ENCODE measurements at regions not wholly inside any gene's neighbourhood (a gene's known extent, or its start where the extent isn't known, plus 50 kb on each side); places are given as distances from the start of the nearest gene placed in this dataset.

- no peak overlapping the region for H2AFZ ChIP-seq (ENCODE audit: low read depth, low read length, severe bottlenecking)
Measured at GRCh38 chr2:187991389-187991788, 300.3 kb upstream of the GULP1 start.

GRCh38 chr2:187994464-187995331, 297.0 kb upstream of the GULP1 start:
- Histone ChIP-seq H3K4me2 (ENCODE audit: low read depth, low read length, poor library complexity, severe bottlenecking) (no peak overlapping the region), H3K27ac (ENCODE audit: low read depth, low read length) (no peak overlapping the region), H2AFZ (ENCODE audit: low read depth, low read length, severe bottlenecking) (no peak overlapping the region)

More at GRCh38 chr2:187991389-187991788, 300.3 kb upstream of the GULP1 start:
- Histone ChIP-seq H3K36me3 (ENCODE audit: low read length) (no peaks in the 10 kb centered on the region), H3K9ac (ENCODE audit: low read length) (no peak overlapping the region), H3F3A (ENCODE audit: insufficient read depth) (no peaks in the 10 kb centered on the region), H3K9me3 (ENCODE audit: insufficient read depth, low read length) (no peaks in the 10 kb centered on the region), H3K9me2 (replicated peaks; ENCODE audit: insufficient read depth, low read length) (no peaks in the 10 kb centered on the region), H3K27ac (ENCODE audit: low read depth, low read length) (no peak overlapping the region), H3K79me2 (ENCODE audit: insufficient read depth, low read length) (no peaks in the 10 kb centered on the region), H3K27me3 (ENCODE audit: low read length) (no peaks in the 10 kb centered on the region), H3K4me2 (ENCODE audit: low read depth, low read length, poor library complexity, severe bottlenecking) (no peak overlapping the region), H3K4me3 (ENCODE audit: insufficient read depth, low read length, poor library complexity, severe bottlenecking) (no peak overlapping the region), H4K20me1 (ENCODE audit: low read depth, low read length) (no peaks in the 10 kb centered on the region)
- TF ChIP-seq CTCF (IDR thresholded peaks at IDR 0.05; ENCODE audit: insufficient read depth, low read length, poor library complexity, severe bottlenecking) (no peak), EZH2phosphoT487 (conservative IDR thresholded peaks at IDR 0.05; ENCODE audit: low read length) (no peak)

GRCh38 chr2:187995556-187995955, 296.1 kb upstream of the GULP1 start:
- no peak overlapping the region for H3K4me3 ChIP-seq (ENCODE audit: insufficient read depth, low read length, poor library complexity, severe bottlenecking)
- no peaks in the 10 kb centered on the region for H3K9me3 ChIP-seq (ENCODE audit: insufficient read depth, low read length)
- no peak overlapping the region for H3K9ac ChIP-seq (ENCODE audit: low read length)
- TF ChIP-seq CTCF (IDR thresholded peaks at IDR 0.05; ENCODE audit: insufficient read depth, low read length, poor library complexity, severe bottlenecking) (no peak), EZH2phosphoT487 (conservative IDR thresholded peaks at IDR 0.05; ENCODE audit: low read length) (no peak)
- no peak overlapping the region for H3K27ac ChIP-seq (ENCODE audit: low read depth, low read length)
- H3F3A ChIP-seq (ENCODE audit: insufficient read depth): no peaks in the 10 kb centered on the region
- H3K9me2 ChIP-seq (replicated peaks; ENCODE audit: insufficient read depth, low read length): no peaks in the 10 kb centered on the region
- no peaks in the 10 kb centered on the region for H3K27me3 ChIP-seq (ENCODE audit: low read length)
- H3K79me2 ChIP-seq (ENCODE audit: insufficient read depth, low read length): no peaks in the 10 kb centered on the region
- H3K4me2 ChIP-seq (ENCODE audit: low read depth, low read length, poor library complexity, severe bottlenecking): no peak overlapping the region
- H3K36me3 ChIP-seq (ENCODE audit: low read length): no peaks in the 10 kb centered on the region
- H2AFZ ChIP-seq (ENCODE audit: low read depth, low read length, severe bottlenecking): no peak overlapping the region
- H4K20me1 ChIP-seq (ENCODE audit: low read depth, low read length): no peaks in the 10 kb centered on the region

More at GRCh38 chr2:187994464-187995331, 297.0 kb upstream of the GULP1 start:
- Histone ChIP-seq H4K20me1 (ENCODE audit: low read depth, low read length) (no peaks in the 10 kb centered on the region), H3K9me2 (replicated peaks; ENCODE audit: insufficient read depth, low read length) (no peaks in the 10 kb centered on the region), H3K9ac (ENCODE audit: low read length) (no peak overlapping the region), H3K27me3 (ENCODE audit: low read length) (no peaks in the 10 kb centered on the region), H3K36me3 (ENCODE audit: low read length) (no peaks in the 10 kb centered on the region), H3K79me2 (ENCODE audit: insufficient read depth, low read length) (no peaks in the 10 kb centered on the region), H3K4me3 (ENCODE audit: insufficient read depth, low read length, poor library complexity, severe bottlenecking) (no peak overlapping the region), H3F3A (ENCODE audit: insufficient read depth) (no peaks in the 10 kb centered on the region), H3K9me3 (ENCODE audit: insufficient read depth, low read length) (no peaks in the 10 kb centered on the region)
- no peak for TF ChIP-seq EZH2phosphoT487 (conservative IDR thresholded peaks at IDR 0.05; ENCODE audit: low read length)

- no peak for TF ChIP-seq EZH2phosphoT487 (conservative IDR thresholded peaks at IDR 0.05; ENCODE audit: low read length)
Measured at GRCh38 chr2:187996630-187997029, 295.0 kb upstream of the GULP1 start.

More at GRCh38 chr2:187996630-187997029, 295.0 kb upstream of the GULP1 start:
- Histone ChIP-seq H3F3A (ENCODE audit: insufficient read depth) (no peaks in the 10 kb centered on the region), H3K9me2 (replicated peaks; ENCODE audit: insufficient read depth, low read length) (no peaks in the 10 kb centered on the region), H3K4me2 (ENCODE audit: low read depth, low read length, poor library complexity, severe bottlenecking) (no peak overlapping the region), H3K27me3 (ENCODE audit: low read length) (no peaks in the 10 kb centered on the region), H3K9me3 (ENCODE audit: insufficient read depth, low read length) (no peaks in the 10 kb centered on the region), H3K36me3 (ENCODE audit: low read length) (no peaks in the 10 kb centered on the region), H2AFZ (ENCODE audit: low read depth, low read length, severe bottlenecking) (no peak overlapping the region), H3K4me3 (ENCODE audit: insufficient read depth, low read length, poor library complexity, severe bottlenecking) (no peak overlapping the region), H4K20me1 (ENCODE audit: low read depth, low read length) (no peaks in the 10 kb centered on the region), H3K9ac (ENCODE audit: low read length) (no peak overlapping the region), H3K79me2 (ENCODE audit: insufficient read depth, low read length) (no peaks in the 10 kb centered on the region), H3K27ac (ENCODE audit: low read depth, low read length) (no peak overlapping the region)
